K562 (cell line): ENCODE measurements at regions not wholly inside any gene's neighbourhood (a gene's known extent, or its start where the extent isn't known, plus 50 kb on each side); places are given as distances from the start of the nearest gene placed in this dataset.
"Not testable (repeated sequence)": the region's sequence is repeated elsewhere in the genome, so short reads cannot be mapped to it uniquely, and the experiment has no call there.

ENCODE experiments used
- ATAC-seq: fragments of 200-7000 bp; cut with Tn5 transposase; 3 replicates; pipeline ENCODE4 v1.9.1; 2020; ENCODE audit warnings: moderate library complexity
- BruUV-seq: library from RNA; stranded (reverse); fragments of 400-500 nt; replicated peaks from 2 replicates; lab custom pipeline; 2021; lab: Mats Ljungman, UMichigan
- CTCF ChIA-PET: fragments of 300-600 bp; formaldehyde crosslinking; extraction: SDS; loops from one replicate; lab custom pipeline; 2021; ENCODE audit warnings: low intra/inter-chr PET ratio; lab: Yijun Ruan, JAX
- POLR2A ChIA-PET: fragments of 300-600, 350-650 bp; sonication (Branson Sonifier 250); formaldehyde crosslinking; extraction: SDS; loops from one replicate; lab custom pipeline; 2021; ENCODE audit warnings: antibody characterized with exemption, inconsistent platforms; lab: Yijun Ruan, JAX
- DNase-seq, 4 experiments: peaks; one replicate each; pipeline versions ENCODE4 v3.0.0 to v3.0.0-alpha.2; 2011 to 2018; ENCODE audit warnings: low spot score in 3 of 4, mixed read lengths in 3 of 4; ENCODE audit errors: extremely low read depth in 1 of 4
- FAIRE-seq: peaks from 2 replicates; lab custom pipeline; 2011; peaks lifted over from hg19 to GRCh38; lab: Jason Lieb, UNC
- H2AFZ ChIP-seq: 2 replicates; pipeline ENCODE4 v1.6.0; 2011; ENCODE audit warnings: low read depth, low read length, control low read depth, inconsistent platforms
- H3K27ac ChIP-seq: fragments of 200-600 bp; 3 replicates; pipeline ENCODE4 v1.8.0; 2011; ENCODE audit warnings: low read depth, mild to moderate bottlenecking, control low read depth, inconsistent platforms, low read length, moderate library complexity, mixed read lengths; ENCODE audit errors: extremely low read depth
- H3K27me3 ChIP-seq, 2 experiments: fragments of 300-600 bp in 1 of 2; 2 replicates in 1 of 2; 3 replicates in 1 of 2; pipeline versions ENCODE4 v1.6.0 to v1.8.0; 2011; ENCODE audit warnings: inconsistent platforms in 2 of 2, low read length in 2 of 2, mild to moderate bottlenecking in 1 of 2, mixed read lengths in 1 of 2, moderate library complexity in 1 of 2; ENCODE audit not compliant: control insufficient read depth in 2 of 2, insufficient read depth in 2 of 2
- H3K36me3 ChIP-seq: fragments of 300-600 bp; 3 replicates; pipeline ENCODE4 v1.8.0; 2011; ENCODE audit warnings: mild to moderate bottlenecking, low read length, inconsistent platforms; ENCODE audit not compliant: control insufficient read depth, insufficient read depth
- H3K4me1 ChIP-seq, 2 experiments: fragments of 200-600 bp in 1 of 2; replicated peaks in 1 of 2; 2 replicates in 1 of 2; 3 replicates in 1 of 2; pipeline versions ENCODE4 v1.5.1 to v1.8.0; 2011; ENCODE audit warnings: inconsistent platforms in 2 of 2, low read length in 2 of 2, mild to moderate bottlenecking in 1 of 2, mixed read lengths in 1 of 2, moderate library complexity in 1 of 2; ENCODE audit not compliant: control insufficient read depth in 2 of 2, insufficient read depth in 2 of 2
- H3K4me2 ChIP-seq: 2 replicates; pipeline ENCODE4 v1.6.1; 2011; ENCODE audit warnings: low read length, control low read depth, inconsistent platforms, mixed read lengths; ENCODE audit not compliant: insufficient read depth
- H3K4me3 ChIP-seq: fragments of 200-600 bp; sonication (generic), shearing (Covaris generic); 2 replicates; pipeline ENCODE4 v1.5.1; 2016; ENCODE audit warnings: control low read depth, inconsistent platforms
- H3K79me2 ChIP-seq: fragments of 200-600 bp; 3 replicates; pipeline ENCODE4 v1.8.0; 2011; ENCODE audit warnings: low read length, inconsistent platforms; ENCODE audit not compliant: control insufficient read depth, insufficient read depth
- H3K9ac ChIP-seq, 2 experiments: 2 replicates each; pipeline versions ENCODE4 v1.6.0 to v1.6.1; 2011; ENCODE audit warnings: low read depth in 2 of 2, low read length in 2 of 2, control low read depth in 1 of 2, inconsistent platforms in 1 of 2, mild to moderate bottlenecking in 1 of 2, mixed read lengths in 1 of 2; ENCODE audit not compliant: insufficient read depth in 1 of 2
- H3K9me1 ChIP-seq: one replicate; pipeline ENCODE4 v1.6.0; 2011; ENCODE audit warnings: inconsistent platforms, mild to moderate bottlenecking, low read length, moderate library complexity; ENCODE audit not compliant: control insufficient read depth, insufficient read depth
- H3K9me3 ChIP-seq: replicated peaks from 2 replicates; pipeline ENCODE4 v1.5.1; 2011; ENCODE audit warnings: low read depth, low read length, inconsistent platforms; ENCODE audit not compliant: control insufficient read depth, insufficient read depth
- H4K20me1 ChIP-seq: replicated peaks from 2 replicates; pipeline ENCODE4 v1.6.1; 2011; ENCODE audit warnings: low read length, inconsistent platforms, mixed read lengths; ENCODE audit not compliant: control insufficient read depth, insufficient read depth
- NFYB ChIP-seq: IDR thresholded peaks from 2 replicates; pipeline ENCODE4 v1.6.1; 2011; ENCODE audit warnings: mild to moderate bottlenecking, moderate library complexity; ENCODE audit not compliant: insufficient read length; ENCODE audit errors: extremely low read depth
- PRDM10 ChIP-seq: fragments of 450-650 bp; IDR thresholded peaks from 2 replicates; pipeline ENCODE4 v1.6.1; 2018; ENCODE audit not compliant: partially characterized antibody
- ZNF146 ChIP-seq: IDR thresholded peaks from one replicate; pipeline ENCODE4 v1.6.1; 2018; ENCODE audit warnings: missing compliant biosample characterization; ENCODE audit not compliant: unreplicated experiment
- ZNF354B ChIP-seq: fragments of 250-450 bp; sonication (Bioruptor Pico); IDR thresholded peaks from 2 replicates; pipeline ENCODE4 v1.4.0; 2020
- WGBS: fragments of 100-300 bp; shearing (Covaris generic); methylation state at CpG from one replicate; pipeline ENCODE4 v1.1.6; 2016; ENCODE audit warnings: low coverage, mixed read lengths; ENCODE audit not compliant: insufficient coverage; ENCODE audit errors: missing lambda C conversion rate; 5-methylcytosine and 5-hydroxymethylcytosine counted together
- in situ Hi-C: fragments of 300-500 bp; cut with MboI; formaldehyde crosslinking; loops from 4 replicates; pipeline ENCODE4 v1.15.0; 2018; ENCODE audit warnings: inconsistent platforms, mixed read lengths
- intact Hi-C: fragments of 100-400 bp; cut with micrococcal nuclease; formaldehyde crosslinking; loops from 2 replicates; pipeline ENCODE4 v1.14.2; 2022

GRCh38 chr1:175262621-175263020 lies 70.0 kb upstream of the KIAA0040 start (continued):
- no peak for TF ChIP-seq PRDM10
- no peak for TF ChIP-seq NFYB
- TF ChIP-seq ZNF354B (CRISPR knock-in tag), result no peak
- TF ChIP-seq, all 486 proteins: peak for 0

- H3K9me3 ChIP-seq, H4K20me1 ChIP-seq, H3K9ac ChIP-seq, H3K27me3 ChIP-seq, H3K4me2 ChIP-seq, CTCF ChIA-PET, FAIRE-seq, H3K36me3 ChIP-seq, H3K4me1 ChIP-seq, H3K27ac ChIP-seq, ATAC-seq, in situ Hi-C loops, BruUV-seq, POLR2A ChIA-PET, H2AFZ ChIP-seq, intact Hi-C loops, H3K9me1 ChIP-seq, DNase-seq, H3K79me2 ChIP-seq, H3K4me3 ChIP-seq: not testable (repeated sequence)
- WGBS, result 0% methylated on average over 3 of the region's 3 CpGs
- peak; percentile 58 for TF ChIP-seq ZNF146 (CRISPR knock-in tag)
Measured at GRCh38 chr1:175256246-175256645, 63.7 kb upstream of the KIAA0040 start.
